ENCODE measurements at regions not wholly inside any gene's neighbourhood (a gene's known extent, or its start where the extent isn't known, plus 50 kb on each side); places are given as distances from the start of the nearest gene placed in this dataset.

DNA sequence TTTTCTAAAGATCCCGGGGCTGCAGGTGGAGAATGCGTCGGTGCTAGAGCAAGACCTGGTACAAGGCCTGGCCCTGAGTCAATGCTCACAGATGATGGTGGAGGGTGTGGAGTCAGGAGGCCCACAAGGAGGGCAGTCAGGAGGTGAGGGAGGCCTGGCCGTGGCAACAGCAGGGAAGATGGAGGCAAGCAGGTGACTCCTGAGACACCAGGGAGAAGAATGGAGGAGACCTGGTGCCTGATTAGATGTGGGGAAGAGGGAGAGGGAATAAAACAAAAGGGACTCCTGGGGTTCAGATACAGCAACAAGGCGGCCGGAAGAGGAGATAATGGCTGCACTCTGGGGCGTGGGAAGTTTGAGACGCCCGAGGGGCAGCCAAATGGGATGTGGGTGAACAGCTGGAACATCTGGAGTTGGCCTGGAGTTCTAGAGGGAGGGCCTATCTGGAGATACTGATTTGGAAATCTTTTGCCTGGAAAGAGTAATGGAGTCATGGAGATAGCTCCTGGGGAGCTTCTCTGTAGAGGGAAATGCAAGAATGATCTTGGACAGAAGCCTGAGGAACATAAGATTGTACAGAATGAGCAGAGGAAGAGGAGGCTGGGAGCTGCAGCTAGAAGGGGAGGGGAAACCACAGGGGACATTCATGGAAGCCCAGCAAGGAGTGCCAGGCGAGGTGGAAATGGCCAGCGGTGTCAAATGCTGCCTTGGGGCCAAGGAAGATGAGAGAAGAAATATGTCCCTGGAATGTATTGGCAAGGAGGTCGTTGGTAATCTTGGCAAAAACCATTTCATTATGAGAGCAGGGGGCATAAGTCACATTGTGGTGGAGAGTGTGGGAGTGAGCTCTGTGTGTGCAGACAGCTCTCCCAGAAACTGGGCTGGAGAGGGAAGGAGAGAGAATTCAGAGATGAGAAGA is 67.5 kb upstream of the CORO2B start:
- TF ChIP-seq, protein P1, sequence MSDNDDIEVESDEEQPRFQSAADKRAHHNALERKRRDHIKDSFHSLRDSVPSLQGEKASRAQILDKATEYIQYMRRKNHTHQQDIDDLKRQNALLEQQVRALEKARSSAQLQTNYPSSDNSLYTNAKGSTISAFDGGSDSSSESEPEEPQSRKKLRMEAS (IDR thresholded peaks at IDR 0.05): no peak
- TF ChIP-seq EP300 (IDR thresholded peaks at IDR 0.05; ENCODE audit: borderline replicate concordance in 1 of 2, low read depth in 2 of 2, low read length in 2 of 2): no peak
- TF ChIP-seq, protein P2, sequence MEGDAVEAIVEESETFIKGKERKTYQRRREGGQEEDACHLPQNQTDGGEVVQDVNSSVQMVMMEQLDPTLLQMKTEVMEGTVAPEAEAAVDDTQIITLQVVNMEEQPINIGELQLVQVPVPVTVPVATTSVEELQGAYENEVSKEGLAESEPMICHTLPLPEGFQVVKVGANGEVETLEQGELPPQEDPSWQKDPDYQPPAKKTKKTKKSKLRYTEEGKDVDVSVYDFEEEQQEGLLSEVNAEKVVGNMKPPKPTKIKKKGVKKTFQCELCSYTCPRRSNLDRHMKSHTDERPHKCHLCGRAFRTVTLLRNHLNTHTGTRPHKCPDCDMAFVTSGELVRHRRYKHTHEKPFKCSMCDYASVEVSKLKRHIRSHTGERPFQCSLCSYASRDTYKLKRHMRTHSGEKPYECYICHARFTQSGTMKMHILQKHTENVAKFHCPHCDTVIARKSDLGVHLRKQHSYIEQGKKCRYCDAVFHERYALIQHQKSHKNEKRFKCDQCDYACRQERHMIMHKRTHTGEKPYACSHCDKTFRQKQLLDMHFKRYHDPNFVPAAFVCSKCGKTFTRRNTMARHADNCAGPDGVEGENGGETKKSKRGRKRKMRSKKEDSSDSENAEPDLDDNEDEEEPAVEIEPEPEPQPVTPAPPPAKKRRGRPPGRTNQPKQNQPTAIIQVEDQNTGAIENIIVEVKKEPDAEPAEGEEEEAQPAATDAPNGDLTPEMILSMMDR (IDR thresholded peaks at IDR 0.05; ENCODE audit: control extremely low read depth in 1 of 3, insufficient read depth in 1 of 3, low read depth in 1 of 3, low read length in 3 of 3): no peak
